WERI-Rb-1 (cell line): ENCODE measurements at regions not wholly inside any gene's neighbourhood (a gene's known extent, or its start where the extent isn't known, plus 50 kb on each side); places are given as distances from the start of the nearest gene placed in this dataset.
"Not testable (repeated sequence)": the region's sequence is repeated elsewhere in the genome, so short reads cannot be mapped to it uniquely, and the experiment has no call there.

Experiments
- DNase-seq: peaks from one replicate; pipeline ENCODE4 v3.0.0-alpha.2; 2020
- H3K27ac ChIP-seq: fragments of 250-450 bp; sonication (Bioruptor Pico); 2 replicates; pipeline ENCODE4 v1.5.1; 2020; ENCODE audit warnings: mild to moderate bottlenecking, moderate library complexity
- H3K27me3 ChIP-seq: fragments of 250-450 bp; sonication (Bioruptor Pico); 2 replicates; pipeline ENCODE4 v1.5.1; 2021; ENCODE audit warnings: mild to moderate bottlenecking, low read depth, moderate library complexity; ENCODE audit not compliant: insufficient read depth, severe bottlenecking
- H3K36me3 ChIP-seq: fragments of 250-450 bp; sonication (Bioruptor Pico); 2 replicates; pipeline ENCODE4 v1.5.1; 2020; ENCODE audit warnings: mild to moderate bottlenecking, moderate library complexity
- H3K4me3 ChIP-seq: 2 replicates; pipeline ENCODE4 v1.5.1; 2011; ENCODE audit warnings: low read depth, mild to moderate bottlenecking, control low read depth, low read length
- H3K9me3 ChIP-seq: fragments of 250-450 bp; sonication (Bioruptor Pico); 2 replicates; pipeline ENCODE4 v1.5.1; 2021; ENCODE audit warnings: mild to moderate bottlenecking, moderate library complexity; ENCODE audit not compliant: severe bottlenecking
- TF ChIP-seq, protein P1 (sequence below): IDR thresholded peaks from 2 replicates; pipeline ENCODE4 v1.5.1; 2011; ENCODE audit warnings: low read depth, mild to moderate bottlenecking, control low read depth, inconsistent platforms, low read length

DNA sequence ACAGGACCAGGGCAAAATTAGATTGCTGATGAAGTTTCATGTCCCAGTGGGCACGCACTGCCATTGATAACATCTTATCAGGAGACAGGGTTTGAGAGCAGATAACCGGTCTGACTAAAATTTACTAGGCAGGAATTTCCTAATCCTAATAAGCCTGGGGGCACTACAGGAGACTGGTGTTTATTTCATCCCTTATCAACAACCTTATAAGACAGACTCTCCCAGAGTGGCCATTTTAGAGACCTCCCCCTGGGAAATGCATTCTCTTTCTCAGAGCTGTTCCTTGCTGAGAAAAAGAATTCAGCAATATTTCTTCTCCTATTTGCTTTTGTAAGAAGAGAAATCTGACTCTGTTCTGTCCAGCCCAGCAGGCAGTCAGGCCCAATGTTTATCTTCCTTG, 423.4 kb upstream of the IMPG1 start:
- H3K36me3 ChIP-seq = no peaks in the 10 kb centered on the region
- no peak for DNase-seq
- no peak overlapping the region for H3K4me3 ChIP-seq
- no peaks in the 10 kb centered on the region for H3K27me3 ChIP-seq
- H3K9me3 ChIP-seq = peaks cover 9% of the 10 kb centered on the region
- TF ChIP-seq, protein P1, sequence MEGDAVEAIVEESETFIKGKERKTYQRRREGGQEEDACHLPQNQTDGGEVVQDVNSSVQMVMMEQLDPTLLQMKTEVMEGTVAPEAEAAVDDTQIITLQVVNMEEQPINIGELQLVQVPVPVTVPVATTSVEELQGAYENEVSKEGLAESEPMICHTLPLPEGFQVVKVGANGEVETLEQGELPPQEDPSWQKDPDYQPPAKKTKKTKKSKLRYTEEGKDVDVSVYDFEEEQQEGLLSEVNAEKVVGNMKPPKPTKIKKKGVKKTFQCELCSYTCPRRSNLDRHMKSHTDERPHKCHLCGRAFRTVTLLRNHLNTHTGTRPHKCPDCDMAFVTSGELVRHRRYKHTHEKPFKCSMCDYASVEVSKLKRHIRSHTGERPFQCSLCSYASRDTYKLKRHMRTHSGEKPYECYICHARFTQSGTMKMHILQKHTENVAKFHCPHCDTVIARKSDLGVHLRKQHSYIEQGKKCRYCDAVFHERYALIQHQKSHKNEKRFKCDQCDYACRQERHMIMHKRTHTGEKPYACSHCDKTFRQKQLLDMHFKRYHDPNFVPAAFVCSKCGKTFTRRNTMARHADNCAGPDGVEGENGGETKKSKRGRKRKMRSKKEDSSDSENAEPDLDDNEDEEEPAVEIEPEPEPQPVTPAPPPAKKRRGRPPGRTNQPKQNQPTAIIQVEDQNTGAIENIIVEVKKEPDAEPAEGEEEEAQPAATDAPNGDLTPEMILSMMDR = no peak
- no peak overlapping the region for H3K27ac ChIP-seq

DNA sequence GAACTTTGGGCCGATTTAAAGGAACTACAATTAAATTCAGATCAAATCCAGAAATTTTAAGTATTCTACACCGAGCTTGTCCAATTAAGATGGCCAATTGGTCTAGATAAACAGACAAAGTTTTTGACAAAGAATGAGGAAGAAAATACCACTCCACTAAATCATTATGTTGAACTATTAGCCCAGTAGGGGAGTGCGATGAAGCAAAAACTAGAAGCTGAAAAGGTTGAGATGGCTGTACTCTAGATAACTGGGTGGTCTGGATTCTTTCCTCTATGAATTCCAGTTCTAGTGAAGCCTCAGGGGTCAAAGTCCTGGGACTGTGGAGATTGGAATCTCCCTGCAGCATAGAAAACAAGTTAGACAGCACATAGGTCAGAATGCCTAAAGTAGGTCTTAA, 418.9 kb upstream of the IMPG1 start:
- H3K27ac ChIP-seq, DNase-seq, H3K4me3 ChIP-seq, H3K27me3 ChIP-seq, H3K9me3 ChIP-seq, H3K36me3 ChIP-seq: not testable (repeated sequence)

DNA sequence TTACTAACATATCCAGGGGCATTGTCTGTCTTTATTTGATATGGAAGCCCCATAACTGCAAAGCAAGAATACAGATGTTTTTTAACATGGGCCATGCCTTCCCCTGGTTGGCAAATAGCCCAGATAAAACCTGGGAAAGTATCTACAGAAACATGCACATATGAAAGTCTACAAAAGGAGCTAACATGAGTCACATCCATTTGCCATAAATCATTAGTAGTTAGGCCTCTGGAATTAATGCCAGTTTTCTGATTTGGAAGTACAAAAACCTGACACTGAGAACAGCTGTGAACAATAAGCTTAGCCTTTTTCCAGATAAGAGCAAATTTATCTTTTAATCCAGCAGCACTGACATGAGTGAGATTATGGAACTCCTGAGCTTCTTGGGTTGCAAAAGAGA, 418.0 kb upstream of the IMPG1 start:
- no peak overlapping the region for H3K27ac ChIP-seq
- no peaks in the 10 kb centered on the region for H3K36me3 ChIP-seq
- H3K27me3 ChIP-seq = no peaks in the 10 kb centered on the region
- TF ChIP-seq, protein P1 = no peak
- H3K4me3 ChIP-seq = no peak overlapping the region
- H3K9me3 ChIP-seq = peaks cover 6% of the 10 kb centered on the region
- DNase-seq = no peak

DNA sequence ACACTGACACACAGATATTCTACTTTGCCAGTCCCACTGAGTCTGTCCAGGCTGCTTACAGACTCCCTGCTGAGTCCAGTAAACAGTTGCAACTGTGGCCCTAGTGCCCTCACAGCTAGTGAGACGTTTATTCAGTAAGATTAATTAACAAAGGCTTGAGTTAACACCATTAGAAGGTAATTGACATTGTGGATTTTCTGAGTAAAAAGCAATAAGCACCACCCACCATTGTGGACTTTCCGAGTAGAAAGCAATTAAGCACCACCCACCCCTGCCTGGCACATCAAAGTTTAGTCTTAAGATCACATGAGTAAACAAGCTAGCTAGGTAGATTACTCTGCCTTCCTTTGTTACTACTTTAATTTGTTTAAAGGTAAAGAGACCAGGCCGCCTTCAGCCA, 408.6 kb upstream of the IMPG1 start:
- TF ChIP-seq, protein P1 = no peak
- Histone ChIP-seq H3K9me3 (no peaks in the 10 kb centered on the region), H3K27me3 (no peaks in the 10 kb centered on the region), H3K4me3 (no peak overlapping the region), H3K36me3 (no peaks in the 10 kb centered on the region), H3K27ac (no peak overlapping the region)
- DNase-seq = no peak

DNA sequence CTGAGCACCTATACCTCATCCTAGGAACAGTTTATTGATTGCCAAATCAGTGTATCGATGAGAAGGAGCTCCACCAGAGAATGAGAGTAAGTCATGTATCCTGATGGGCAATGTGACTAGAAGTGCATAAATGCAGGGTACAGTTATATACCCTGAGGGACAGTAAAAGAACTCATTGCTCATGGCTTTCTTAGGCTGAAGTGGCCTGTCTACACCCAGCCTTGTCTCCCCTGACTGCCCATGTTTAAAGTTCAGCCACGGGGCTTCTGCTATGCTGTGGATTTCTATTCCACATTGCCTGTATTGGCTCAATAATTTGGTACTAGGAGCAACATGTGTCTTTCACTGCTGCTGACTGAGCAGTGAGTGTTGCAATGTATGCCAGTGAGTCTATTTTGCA, 400.4 kb upstream of the IMPG1 start:
- no peak overlapping the region for H3K4me3 ChIP-seq
- TF ChIP-seq, protein P1 = no peak
- H3K27ac ChIP-seq = no peak overlapping the region
- no peak for DNase-seq
- H3K27me3 ChIP-seq = no peaks in the 10 kb centered on the region
- no peaks in the 10 kb centered on the region for H3K9me3 ChIP-seq
- no peaks in the 10 kb centered on the region for H3K36me3 ChIP-seq

DNA sequence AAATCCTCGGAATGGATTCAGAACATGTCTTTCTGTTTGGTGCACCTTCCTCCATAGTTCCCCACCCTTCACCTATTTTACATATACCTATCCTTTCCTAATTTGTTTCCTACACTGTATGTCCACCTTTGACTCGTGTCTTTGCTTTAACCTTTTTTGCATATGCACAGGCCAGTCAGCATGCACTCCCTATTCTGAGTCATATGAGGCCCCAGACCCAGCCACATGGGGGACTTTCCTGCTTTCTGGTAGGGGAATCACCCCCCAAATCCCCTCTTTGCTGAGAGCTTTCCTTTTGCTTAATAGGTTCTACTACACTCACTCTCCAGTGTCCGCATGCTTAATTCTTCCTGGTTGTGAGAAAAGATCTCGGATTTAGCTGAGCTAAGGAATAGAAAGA, 393.8 kb upstream of the IMPG1 start:
- H3K27me3 ChIP-seq = no peaks in the 10 kb centered on the region
- TF ChIP-seq, protein P1 = no peak
- no peak for DNase-seq
- no peak overlapping the region for H3K27ac ChIP-seq
- H3K9me3 ChIP-seq = no peaks in the 10 kb centered on the region
- no peak overlapping the region for H3K4me3 ChIP-seq
- no peaks in the 10 kb centered on the region for H3K36me3 ChIP-seq
